Right lobe of liver (tissue), 6 donors: ENCODE measurements at regions not wholly inside any gene's neighbourhood (a gene's known extent, or its start where the extent isn't known, plus 50 kb on each side); places are given as distances from the start of the nearest gene placed in this dataset.

ENCODE experiments used
- ATAC-seq, 4 donors: fragments of 200-7000 bp; cut with Tn5 transposase; one replicate each; pipeline ENCODE4 v1.9.1; 2020; ENCODE audit warnings: mild to moderate bottlenecking in 4 of 4, moderate library complexity in 4 of 4
- DNase-seq, 3 donors: peaks; one replicate each; pipeline ENCODE4 v3.0.0-alpha.2; 2020
- H3K27ac ChIP-seq, 3 donors: fragments of 200-600 bp; one replicate each; pipeline ENCODE4 v1.8.0; 2022
- H3K27me3 ChIP-seq, 2 donors: fragments of 200-600 bp; one replicate each; pipeline ENCODE4 v1.8.0; 2022
- H3K36me3 ChIP-seq, 4 donors: fragments of 200-600 bp; sonication (generic) in 1 of 4; one replicate each; pipeline versions ENCODE4 v1.5.1 to v1.8.0; 2017 to 2022; ENCODE audit warnings: control low read depth in 1 of 4
- H3K4me1 ChIP-seq, 4 donors: fragments of 200-600 bp; sonication (generic) in 1 of 4; one replicate each; pipeline versions ENCODE4 v1.5.1 to v1.8.0; 2017 to 2022; ENCODE audit warnings: control low read depth in 1 of 4
- H3K4me3 ChIP-seq, 3 donors: fragments of 200-600 bp; one replicate each; pipeline ENCODE4 v1.8.0; 2022
- H3K9me3 ChIP-seq, 4 donors: fragments of 200-600 bp; sonication (generic) in 1 of 4; one replicate each; pipeline versions ENCODE4 v1.5.1 to v1.8.0; 2017 to 2022; ENCODE audit warnings: control low read depth in 1 of 4
- CTCF ChIP-seq, 4 donors: fragments of 200-600 bp in 3 of 4; fragments of 450-650 bp in 1 of 4; IDR thresholded peaks; one replicate each; pipeline versions ENCODE4 v1.5.1 to v1.8.0; 2016 to 2022; ENCODE audit warnings: antibody characterized with exemption in 4 of 4, mild to moderate bottlenecking in 2 of 4
- POLR2A ChIP-seq: fragments of 450-650 bp; IDR thresholded peaks from one replicate; pipeline ENCODE4 v1.6.1; 2017; ENCODE audit warnings: antibody characterized with exemption, mild to moderate bottlenecking
- WGBS: methylation state at CpG from one replicate; pipeline ENCODE4 v1.1.6; 2018; ENCODE audit warnings: low coverage, low lambda C conversion rate; ENCODE audit not compliant: insufficient coverage; ENCODE audit errors: missing lambda C conversion rate; 5-methylcytosine and 5-hydroxymethylcytosine counted together
- intact Hi-C, 2 donors: fragments of 100-400 bp; cut with DNase I; formaldehyde crosslinking; loops; one replicate each; pipeline versions ENCODE4 v1.11.2 to v1.14.1; 2022
- donor health status: DM: no; HTN: yes; CAD: no.
- donor health status: DM: no; HTN: no; CAD: no.
- donor health status: DM: no; HTN: no; CAD: no.
- donor health status: DM: no; HTN: yes; CAD: no.
- donor health status: DM: no; HTN: yes; CAD: no.

- ATAC-seq (no peak), DNase-seq (no peak)
- Histone ChIP-seq H3K36me3 (no peaks in the 10 kb centered on the region), H3K27me3 (no peaks in the 10 kb centered on the region), H3K27ac (no peak overlapping the region), H3K9me3 (peaks cover 0 to 3% (median 0%) of the 10 kb centered on the region in 4 donors), H3K4me1 (no peaks in the 10 kb centered on the region), H3K4me3 (no peak overlapping the region)
- 84% methylated on average over 3 of the region's 3 CpGs for WGBS
- intact Hi-C loops, result no loop called here
- TF ChIP-seq CTCF (IDR thresholded peaks at IDR 0.05) (no peak), POLR2A (no peak)
These were observed 121.2 kb upstream of the SLC44A3 start for GRCh38 chr1:94698759-94699502.

- intact Hi-C loops, result no loop called here
- 54% methylated on average over 2 of the region's 2 CpGs for WGBS
- Histone ChIP-seq H3K4me1 (no peaks in the 10 kb centered on the region), H3K27ac (no peak overlapping the region), H3K27me3 (no peaks in the 10 kb centered on the region), H3K9me3 (peaks cover 0 to 3% (median 0%) of the 10 kb centered on the region in 4 donors), H3K4me3 (no peak overlapping the region), H3K36me3 (no peaks in the 10 kb centered on the region)
- no peak for TF ChIP-seq POLR2A
- TF ChIP-seq CTCF (IDR thresholded peaks at IDR 0.05), result no peak
- DNase-seq (no peak), ATAC-seq (no peak)
These were observed 121.8 kb upstream of the SLC44A3 start for GRCh38 chr1:94698356-94698755.

- no peaks in the 10 kb centered on the region for H3K4me1 ChIP-seq
- no peak overlapping the region for H3K4me3 ChIP-seq
- intact Hi-C loops, result no loop called here
- H3K36me3 ChIP-seq, result no peaks in the 10 kb centered on the region
- no peaks in the 10 kb centered on the region for H3K27me3 ChIP-seq
- WGBS, result 36% methylated on average over 4 of the region's 5 CpGs
- TF ChIP-seq POLR2A (no peak), CTCF (IDR thresholded peaks at IDR 0.05) (no peak)
- H3K27ac ChIP-seq, result no peak overlapping the region
- no peak for ATAC-seq
- DNase-seq, result no peak
- H3K9me3 ChIP-seq, result peaks cover 0 to 3% (median 0%) of the 10 kb centered on the region in 4 donors
These were observed 122.3 kb upstream of the SLC44A3 start for GRCh38 chr1:94697839-94698238.

- 81% methylated on average over 3 of the region's 4 CpGs for WGBS
- no peak for ATAC-seq
- Histone ChIP-seq H3K9me3 (peaks cover 0 to 3% (median 0%) of the 10 kb centered on the region in 4 donors), H3K4me3 (no peak overlapping the region), H3K27ac (no peak overlapping the region), H3K36me3 (no peaks in the 10 kb centered on the region), H3K4me1 (no peaks in the 10 kb centered on the region), H3K27me3 (no peaks in the 10 kb centered on the region)
- intact Hi-C loops, result no loop called here
- DNase-seq, result no peak
- TF ChIP-seq POLR2A (no peak), CTCF (IDR thresholded peaks at IDR 0.05) (no peak)
These were observed 125.8 kb upstream of the SLC44A3 start for GRCh38 chr1:94694226-94694915.
